ENCODE measurements at regions not wholly inside any gene's neighbourhood (a gene's known extent, or its start where the extent isn't known, plus 50 kb on each side); places are given as distances from the start of the nearest gene placed in this dataset.

- no peaks in the 10 kb centered on the region for H3K36me3 Mint-ChIP-seq
- ATAC-seq, result no peak
- CTCF ChIA-PET, result no interaction called here
Measured at GRCh38 chr5:100252944-100253343, 282.2 kb upstream of the FAM174A start.

GRCh38 chr5:100252037-100252436 lies 283.1 kb upstream of the FAM174A start:
- Mint-ChIP-seq H3K4me1 (peaks cover 5% of the 10 kb centered on the region), H3K4me3 (no peak overlapping the region), H3K9me3 (peaks cover 12% of the 10 kb centered on the region), H3K36me3 (no peaks in the 10 kb centered on the region), H3K27me3 (ENCODE audit: low read depth) (no peaks in the 10 kb centered on the region), H3K27ac (no peak overlapping the region)
- ATAC-seq (no peak), DNase-seq (ENCODE audit: low spot score) (no peak)
- ChIA-PET POLR2A (no interaction called here), CTCF (no interaction called here)
- TF ChIP-seq, protein P1, sequence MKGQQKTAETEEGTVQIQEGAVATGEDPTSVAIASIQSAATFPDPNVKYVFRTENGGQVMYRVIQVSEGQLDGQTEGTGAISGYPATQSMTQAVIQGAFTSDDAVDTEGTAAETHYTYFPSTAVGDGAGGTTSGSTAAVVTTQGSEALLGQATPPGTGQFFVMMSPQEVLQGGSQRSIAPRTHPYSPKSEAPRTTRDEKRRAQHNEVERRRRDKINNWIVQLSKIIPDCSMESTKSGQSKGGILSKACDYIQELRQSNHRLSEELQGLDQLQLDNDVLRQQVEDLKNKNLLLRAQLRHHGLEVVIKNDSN (CRISPR knock-in tag; IDR thresholded peaks at IDR 0.05), result no peak
- no peak for TF ChIP-seq ZNF423 (CRISPR knock-in tag; IDR thresholded peaks at IDR 0.05)
- no peak for TF ChIP-seq ATF1 (CRISPR knock-in tag; IDR thresholded peaks at IDR 0.05)
- TF ChIP-seq FOXJ3 (CRISPR knock-in tag; IDR thresholded peaks at IDR 0.05; ENCODE audit: borderline replicate concordance), result no peak
- TF ChIP-seq TCF7 (CRISPR knock-in tag; IDR thresholded peaks at IDR 0.05; ENCODE audit: low read depth), result no peak
- no peak for TF ChIP-seq HMGXB4 (CRISPR knock-in tag; IDR thresholded peaks at IDR 0.05)
- TF ChIP-seq GABPB1 (CRISPR knock-in tag; IDR thresholded peaks at IDR 0.05), result no peak
- TF ChIP-seq NFE2L1 (CRISPR knock-in tag; IDR thresholded peaks at IDR 0.05), result no peak
- TF ChIP-seq ZNF121 (CRISPR knock-in tag; IDR thresholded peaks at IDR 0.05), result no peak

More at GRCh38 chr5:100252944-100253343, 282.2 kb upstream of the FAM174A start:
- POLR2A ChIA-PET, result no interaction called here
- Mint-ChIP-seq H3K27me3 (ENCODE audit: low read depth) (no peaks in the 10 kb centered on the region), H3K4me1 (peaks cover 5% of the 10 kb centered on the region), H3K9me3 (peaks cover 12% of the 10 kb centered on the region), H3K27ac (no peak overlapping the region), H3K4me3 (no peak overlapping the region)
- TF ChIP-seq, protein P2, sequence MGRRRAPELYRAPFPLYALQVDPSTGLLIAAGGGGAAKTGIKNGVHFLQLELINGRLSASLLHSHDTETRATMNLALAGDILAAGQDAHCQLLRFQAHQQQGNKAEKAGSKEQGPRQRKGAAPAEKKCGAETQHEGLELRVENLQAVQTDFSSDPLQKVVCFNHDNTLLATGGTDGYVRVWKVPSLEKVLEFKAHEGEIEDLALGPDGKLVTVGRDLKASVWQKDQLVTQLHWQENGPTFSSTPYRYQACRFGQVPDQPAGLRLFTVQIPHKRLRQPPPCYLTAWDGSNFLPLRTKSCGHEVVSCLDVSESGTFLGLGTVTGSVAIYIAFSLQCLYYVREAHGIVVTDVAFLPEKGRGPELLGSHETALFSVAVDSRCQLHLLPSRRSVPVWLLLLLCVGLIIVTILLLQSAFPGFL (CRISPR knock-in tag; IDR thresholded peaks at IDR 0.05; ENCODE audit: borderline replicate concordance), result no peak
- TF ChIP-seq GABPB1 (CRISPR knock-in tag; IDR thresholded peaks at IDR 0.05) (no peak), CREB1 (CRISPR knock-in tag; IDR thresholded peaks at IDR 0.05) (no peak)
- no peak for DNase-seq (ENCODE audit: low spot score)

- DNase-seq (ENCODE audit: low spot score), result no peak
- TF ChIP-seq ZNF121 (CRISPR knock-in tag; IDR thresholded peaks at IDR 0.05) (no peak), MLX (CRISPR knock-in tag; IDR thresholded peaks at IDR 0.05) (no peak), EMX1 (CRISPR knock-in tag; IDR thresholded peaks at IDR 0.05) (no peak), STAT6 (CRISPR knock-in tag; conservative IDR thresholded peaks at IDR 0.05; ENCODE audit: low read depth) (no peak), FOXP4 (CRISPR knock-in tag; IDR thresholded peaks at IDR 0.05) (no peak), ZNF317 (CRISPR knock-in tag; IDR thresholded peaks at IDR 0.05; ENCODE audit: borderline replicate concordance, low read depth) (no peak), GTF2I (CRISPR knock-in tag; conservative IDR thresholded peaks at IDR 0.05) (no peak), GRHL2 (CRISPR knock-in tag; IDR thresholded peaks at IDR 0.05; ENCODE audit: insufficient replicate concordance, severe bottlenecking) (no peak)
- TF ChIP-seq, protein P3, sequence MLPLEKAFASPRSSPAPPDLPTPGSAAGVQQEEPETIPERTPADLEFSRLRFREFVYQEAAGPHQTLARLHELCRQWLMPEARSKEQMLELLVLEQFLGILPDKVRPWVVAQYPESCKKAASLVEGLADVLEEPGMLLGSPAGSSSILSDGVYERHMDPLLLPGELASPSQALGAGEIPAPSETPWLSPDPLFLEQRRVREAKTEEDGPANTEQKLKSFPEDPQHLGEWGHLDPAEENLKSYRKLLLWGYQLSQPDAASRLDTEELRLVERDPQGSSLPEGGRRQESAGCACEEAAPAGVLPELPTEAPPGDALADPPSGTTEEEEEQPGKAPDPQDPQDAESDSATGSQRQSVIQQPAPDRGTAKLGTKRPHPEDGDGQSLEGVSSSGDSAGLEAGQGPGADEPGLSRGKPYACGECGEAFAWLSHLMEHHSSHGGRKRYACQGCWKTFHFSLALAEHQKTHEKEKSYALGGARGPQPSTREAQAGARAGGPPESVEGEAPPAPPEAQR (CRISPR knock-in tag; IDR thresholded peaks at IDR 0.05), result no peak
- TF ChIP-seq, protein P4, sequence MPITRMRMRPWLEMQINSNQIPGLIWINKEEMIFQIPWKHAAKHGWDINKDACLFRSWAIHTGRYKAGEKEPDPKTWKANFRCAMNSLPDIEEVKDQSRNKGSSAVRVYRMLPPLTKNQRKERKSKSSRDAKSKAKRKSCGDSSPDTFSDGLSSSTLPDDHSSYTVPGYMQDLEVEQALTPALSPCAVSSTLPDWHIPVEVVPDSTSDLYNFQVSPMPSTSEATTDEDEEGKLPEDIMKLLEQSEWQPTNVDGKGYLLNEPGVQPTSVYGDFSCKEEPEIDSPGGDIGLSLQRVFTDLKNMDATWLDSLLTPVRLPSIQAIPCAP (CRISPR knock-in tag; IDR thresholded peaks at IDR 0.05), result no peak
- ATAC-seq, result no peak; the same call in 1 of the 2 replicates
- no peak overlapping the region for H3K27ac Mint-ChIP-seq
- no peaks in the 10 kb centered on the region for H3K36me3 Mint-ChIP-seq
- H3K9me3 Mint-ChIP-seq, result peaks cover 12% of the 10 kb centered on the region
- H3K4me3 Mint-ChIP-seq, result no peak overlapping the region
- H3K4me1 Mint-ChIP-seq, result peaks cover 5% of the 10 kb centered on the region
- ChIA-PET CTCF (no interaction called here), POLR2A (no interaction called here)
- H3K27me3 Mint-ChIP-seq (ENCODE audit: low read depth), result no peaks in the 10 kb centered on the region
Measured at GRCh38 chr5:100249884-100250269, 285.3 kb upstream of the FAM174A start.

Measured in WTC11 (cell line).